Mucosa of gallbladder (tissue), 1 donor: ENCODE measurements at regions not wholly inside any gene's neighbourhood (a gene's known extent, or its start where the extent isn't known, plus 50 kb on each side); places are given as distances from the start of the nearest gene placed in this dataset.

Source experiments
- DNase-seq: peaks from one replicate; pipeline ENCODE4 v3.0.0-alpha.2; 2020; ENCODE audit warnings: low spot score
- donor health status: DM: no; HTN: no; CAD: no.

- no peak for DNase-seq
Measured at GRCh38 chr6:134456226-134456625, 138.3 kb upstream of the SGK1 start.

DNA sequence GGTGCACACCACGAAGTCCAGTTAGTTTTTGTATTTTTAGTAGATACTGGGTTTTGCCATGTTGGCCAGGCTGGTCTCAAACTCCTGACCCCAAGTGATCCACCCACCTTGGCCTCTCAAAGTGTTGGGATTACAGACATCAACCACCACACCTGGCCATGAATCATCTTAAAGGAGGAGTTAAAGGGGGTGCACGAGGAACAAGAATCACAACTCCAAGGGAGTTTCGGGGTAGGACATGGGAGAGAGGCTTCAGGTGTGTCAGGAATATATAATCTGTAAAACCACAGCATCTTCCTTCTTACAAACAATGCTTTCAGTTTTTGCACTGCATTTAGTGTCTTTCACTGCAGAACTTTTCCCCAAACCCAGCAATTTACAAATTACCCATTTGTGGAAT lies 137.4 kb upstream of the SGK1 start:
- DNase-seq: no peak

DNA sequence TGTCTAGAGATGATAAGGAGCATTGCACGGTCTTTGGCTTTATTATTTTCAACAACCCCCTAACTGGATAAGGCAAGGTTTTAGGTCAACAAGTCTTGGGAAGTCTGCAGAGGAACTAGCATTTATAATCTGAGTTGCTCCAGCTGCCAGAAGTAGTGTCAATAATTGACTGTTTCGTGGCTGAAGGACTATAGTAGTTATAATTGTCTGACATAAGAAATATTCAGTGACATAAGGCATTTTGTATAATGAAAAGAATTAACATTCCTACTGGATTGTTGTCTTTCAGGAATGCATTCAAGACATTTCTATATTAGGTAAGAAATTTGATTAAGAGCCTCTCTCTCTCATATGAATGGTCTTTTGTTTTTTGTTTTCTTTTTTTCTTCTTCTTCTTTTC lies 136.9 kb upstream of the SGK1 start:
- DNase-seq: no peak

- DNase-seq: peak; percentile 72
Measured at GRCh38 chr6:134453792-134454510, 136.0 kb upstream of the SGK1 start.

DNA sequence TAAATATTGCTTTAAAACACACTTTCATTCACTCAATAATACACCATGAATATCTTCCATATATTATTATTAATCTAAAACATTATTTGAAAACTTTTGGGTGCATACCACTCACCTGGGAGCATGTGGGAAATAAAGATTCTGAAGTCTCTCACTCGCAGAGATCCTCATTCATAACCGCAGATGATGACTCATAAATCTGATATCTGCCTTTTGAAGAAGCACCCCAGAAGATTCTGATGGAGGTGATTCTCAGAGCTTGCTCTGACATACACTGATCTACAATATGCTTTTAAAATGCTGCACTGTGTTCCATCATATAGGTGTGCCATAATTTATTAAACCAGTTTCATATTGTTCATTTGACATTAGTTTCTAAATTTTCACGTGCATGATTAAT lies 135.0 kb upstream of the SGK1 start:
- DNase-seq: no peak

DNA sequence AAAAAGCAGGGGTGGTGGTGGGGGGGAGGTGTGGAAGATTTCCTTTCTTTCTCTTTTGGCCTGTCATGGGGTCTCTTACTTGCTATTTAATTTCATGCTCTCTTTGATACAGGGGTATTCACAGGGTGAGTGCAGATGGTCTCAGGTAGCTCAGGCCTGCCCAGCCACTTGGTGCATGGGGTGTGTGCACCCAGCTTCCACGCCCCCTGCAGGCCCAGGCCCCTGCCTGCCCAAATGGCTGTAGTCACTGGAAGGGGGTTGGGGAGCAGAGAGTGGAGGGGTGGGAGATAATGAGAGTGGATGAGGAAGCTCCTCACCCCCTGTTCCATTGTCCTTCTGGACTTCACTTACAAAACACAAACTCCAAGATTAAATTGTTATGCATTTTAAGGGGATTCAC lies 133.6 kb upstream of the SGK1 start:
- no peak for DNase-seq

DNA sequence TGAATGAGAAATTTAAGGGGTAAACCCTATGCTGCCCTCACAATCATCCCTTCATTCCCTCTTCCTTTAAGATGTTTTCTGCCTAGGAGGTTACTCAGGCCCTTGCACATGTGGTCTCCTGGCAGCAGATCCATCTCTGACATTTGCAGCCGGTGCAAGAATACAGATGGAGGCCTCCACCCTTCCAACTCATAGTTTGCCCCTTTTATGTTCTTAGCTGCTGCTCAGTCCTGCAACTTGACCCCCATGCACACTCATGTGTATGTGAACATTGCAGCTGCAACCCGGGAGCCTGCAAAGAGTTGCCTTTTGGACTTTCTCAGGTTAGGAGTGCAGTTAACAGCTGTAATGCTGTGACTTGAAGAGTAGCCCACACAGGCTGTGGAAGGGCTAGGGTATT lies 131.9 kb upstream of the SGK1 start:
- DNase-seq: no peak

DNA sequence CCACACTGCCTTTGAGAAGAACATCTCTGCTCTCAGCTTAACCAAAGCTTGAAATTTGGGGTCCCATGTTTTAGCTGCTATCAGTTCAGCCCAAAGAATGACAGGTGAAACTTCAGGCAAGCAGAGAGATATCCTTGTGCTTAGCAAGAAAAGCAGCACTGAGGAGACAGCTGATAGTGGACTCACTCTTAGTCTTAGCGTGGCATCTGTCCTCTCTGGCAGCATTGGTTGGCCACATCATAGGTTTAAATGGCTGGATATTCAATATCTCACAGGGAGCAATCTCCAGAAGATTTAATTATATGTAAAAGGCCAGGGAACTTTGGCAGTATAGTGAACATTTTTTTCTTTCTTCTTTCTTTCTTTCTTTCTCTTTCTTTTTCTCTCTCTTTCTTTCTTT lies 131.1 kb upstream of the SGK1 start:
- no peak for DNase-seq

DNA sequence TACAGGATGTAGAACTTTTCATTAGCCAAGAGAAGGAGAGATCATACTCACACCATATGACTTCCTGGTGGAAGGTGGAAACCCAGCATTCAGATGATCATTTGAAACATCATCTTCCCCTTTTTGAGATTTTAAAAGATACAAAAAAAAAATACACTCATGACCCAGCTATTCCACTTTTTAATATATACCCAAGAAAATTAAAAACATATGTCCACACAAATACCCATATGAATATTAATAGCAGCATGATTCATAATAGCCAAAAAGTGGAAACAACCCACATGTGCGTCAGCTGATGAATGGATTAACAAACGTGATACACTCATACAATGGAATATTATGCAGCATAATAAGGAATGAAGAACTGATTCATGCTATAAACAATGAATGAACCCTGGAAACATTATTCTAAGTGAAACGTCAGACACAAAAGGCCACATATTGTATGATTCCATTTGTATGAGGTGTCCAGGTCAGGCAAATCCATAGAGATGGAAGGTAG lies 130.0 kb upstream of the SGK1 start:
- no peak for DNase-seq

DNA sequence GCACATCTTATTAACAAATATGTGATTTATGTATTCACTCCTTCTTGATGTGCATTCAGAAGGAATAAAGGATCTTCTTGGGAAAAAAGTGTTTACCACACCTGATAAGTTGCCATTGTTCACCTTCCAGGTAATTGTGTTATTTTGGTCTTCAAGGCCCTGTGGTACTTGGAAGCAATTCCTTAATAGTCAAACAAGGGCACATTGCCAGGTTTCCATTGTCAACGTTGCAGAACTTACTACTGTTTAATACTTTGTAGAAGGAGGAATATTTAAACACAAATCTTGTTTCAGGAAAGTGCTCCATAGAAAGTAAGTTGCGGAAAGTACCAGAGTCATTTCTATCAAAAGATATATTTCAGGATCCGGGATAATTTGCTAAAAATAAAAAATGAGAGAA lies 129.5 kb upstream of the SGK1 start:
- DNase-seq: peak; percentile 48

- DNase-seq: no peak
Measured at GRCh38 chr6:134446896-134447295, 129.0 kb upstream of the SGK1 start.

DNA sequence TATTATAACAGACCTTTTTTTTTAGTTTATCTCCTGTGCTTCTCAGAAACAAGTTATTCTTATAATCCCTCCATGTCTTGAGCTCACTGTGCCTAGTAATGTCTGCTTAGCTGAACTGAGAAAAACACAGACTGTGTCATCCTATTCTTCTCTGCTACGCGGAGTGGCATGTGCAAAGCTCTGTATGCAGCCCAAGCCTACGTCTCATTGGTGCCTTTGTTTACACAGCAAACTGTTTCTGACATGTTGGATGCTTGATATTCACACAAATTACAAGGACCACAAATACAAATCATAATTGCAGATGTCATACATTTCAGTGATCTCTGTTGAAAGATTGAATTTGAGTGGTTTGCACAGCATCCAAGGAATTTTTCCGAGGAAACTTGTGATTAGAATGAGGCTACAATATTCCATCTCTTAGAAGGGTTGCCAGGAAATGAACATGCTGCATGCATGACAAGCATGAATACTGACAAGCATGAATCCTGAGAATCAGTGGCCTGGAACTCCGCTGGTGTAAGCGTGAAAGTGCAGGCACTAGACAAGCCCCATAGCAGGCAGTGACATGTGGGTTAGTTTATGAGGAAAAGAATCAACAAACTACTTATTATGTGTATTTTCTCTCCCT lies 128.4 kb upstream of the SGK1 start:
- no peak for DNase-seq

DNA sequence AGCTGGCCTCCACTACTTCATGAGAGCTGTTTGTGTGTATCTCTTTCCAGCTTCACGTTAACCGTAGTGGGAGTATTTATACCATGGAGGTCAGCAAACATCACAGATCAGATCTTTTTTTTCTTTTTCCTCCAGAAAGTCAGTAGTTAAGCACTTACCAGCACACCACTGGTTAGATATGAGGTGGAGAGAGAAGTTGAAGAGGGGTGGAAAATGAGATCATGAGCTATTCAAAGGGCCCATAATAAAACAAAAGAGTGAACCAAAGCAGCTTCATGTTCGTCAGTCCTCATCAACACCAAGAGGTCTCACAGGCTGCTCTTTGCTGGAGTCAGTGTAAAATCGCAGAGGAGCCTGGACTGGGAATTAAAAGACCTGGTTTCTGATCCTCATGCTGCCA lies 125.1 kb upstream of the SGK1 start:
- no peak for DNase-seq

DNA sequence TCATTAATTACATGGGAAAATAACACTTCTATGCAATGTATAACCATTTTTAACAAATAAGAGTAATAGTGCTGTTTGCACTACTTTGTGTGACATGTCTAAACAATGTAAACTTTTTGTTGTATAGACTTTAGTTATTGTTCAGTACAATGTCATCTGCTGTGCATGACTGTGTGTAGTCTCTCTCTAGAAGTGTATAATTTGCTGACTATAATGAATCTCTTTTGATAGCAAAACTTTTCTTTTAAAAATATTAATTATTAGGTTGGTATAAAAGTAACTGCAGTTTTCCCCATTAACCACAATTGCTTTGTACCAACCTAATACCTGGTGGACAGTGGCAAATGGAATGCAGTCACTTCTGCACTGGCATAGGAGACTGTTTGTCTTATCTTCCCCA lies 124.2 kb upstream of the SGK1 start:
- no peak for DNase-seq

GRCh38 chr6:134438837-134439236 lies 120.9 kb upstream of the SGK1 start:
- no peak for DNase-seq

- DNase-seq: no peak
Measured at GRCh38 chr6:134437376-134437775, 119.5 kb upstream of the SGK1 start.

DNA sequence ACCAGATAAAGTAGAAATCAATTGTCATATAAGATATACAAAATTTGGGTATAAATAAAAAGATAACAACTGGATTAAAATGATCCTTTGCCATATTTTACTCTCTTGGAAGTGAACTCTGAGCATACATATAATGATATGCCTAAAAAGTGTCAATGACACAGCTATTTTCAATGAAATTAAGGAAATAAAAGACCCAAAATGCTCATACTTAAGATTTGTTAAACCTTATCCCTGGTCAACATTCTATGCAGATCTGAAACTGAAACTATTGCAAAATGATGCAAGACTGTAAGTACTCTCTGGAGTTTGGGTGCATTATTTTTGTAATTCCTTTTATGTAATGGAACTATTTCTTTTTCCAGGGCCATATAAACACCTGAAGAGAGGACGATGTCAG lies 119.0 kb upstream of the SGK1 start:
- DNase-seq: no peak

- DNase-seq: no peak
Measured at GRCh38 chr6:134436281-134436815, 118.4 kb upstream of the SGK1 start.

DNA sequence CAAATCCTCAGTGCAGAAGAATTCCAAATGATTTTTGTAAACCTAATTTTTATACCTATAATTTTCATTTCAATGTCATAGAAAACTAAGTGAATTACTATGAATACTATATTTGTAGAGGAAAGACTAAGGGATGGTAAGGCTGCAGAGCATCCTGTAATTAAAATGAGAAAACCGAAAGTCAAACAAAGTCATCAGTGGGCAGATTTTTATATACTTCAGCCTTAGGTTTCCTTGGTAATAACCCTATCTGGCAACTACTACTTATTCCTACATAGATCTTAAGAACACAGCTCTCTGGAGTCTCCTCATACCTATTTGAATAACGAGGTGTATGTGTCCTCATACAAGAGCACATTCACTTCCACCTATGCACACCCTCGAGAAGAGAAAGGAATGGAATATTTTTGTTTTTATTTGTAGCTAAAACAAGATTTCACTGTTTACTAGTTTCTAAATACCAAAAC lies 117.9 kb upstream of the SGK1 start:
- DNase-seq: no peak

DNA sequence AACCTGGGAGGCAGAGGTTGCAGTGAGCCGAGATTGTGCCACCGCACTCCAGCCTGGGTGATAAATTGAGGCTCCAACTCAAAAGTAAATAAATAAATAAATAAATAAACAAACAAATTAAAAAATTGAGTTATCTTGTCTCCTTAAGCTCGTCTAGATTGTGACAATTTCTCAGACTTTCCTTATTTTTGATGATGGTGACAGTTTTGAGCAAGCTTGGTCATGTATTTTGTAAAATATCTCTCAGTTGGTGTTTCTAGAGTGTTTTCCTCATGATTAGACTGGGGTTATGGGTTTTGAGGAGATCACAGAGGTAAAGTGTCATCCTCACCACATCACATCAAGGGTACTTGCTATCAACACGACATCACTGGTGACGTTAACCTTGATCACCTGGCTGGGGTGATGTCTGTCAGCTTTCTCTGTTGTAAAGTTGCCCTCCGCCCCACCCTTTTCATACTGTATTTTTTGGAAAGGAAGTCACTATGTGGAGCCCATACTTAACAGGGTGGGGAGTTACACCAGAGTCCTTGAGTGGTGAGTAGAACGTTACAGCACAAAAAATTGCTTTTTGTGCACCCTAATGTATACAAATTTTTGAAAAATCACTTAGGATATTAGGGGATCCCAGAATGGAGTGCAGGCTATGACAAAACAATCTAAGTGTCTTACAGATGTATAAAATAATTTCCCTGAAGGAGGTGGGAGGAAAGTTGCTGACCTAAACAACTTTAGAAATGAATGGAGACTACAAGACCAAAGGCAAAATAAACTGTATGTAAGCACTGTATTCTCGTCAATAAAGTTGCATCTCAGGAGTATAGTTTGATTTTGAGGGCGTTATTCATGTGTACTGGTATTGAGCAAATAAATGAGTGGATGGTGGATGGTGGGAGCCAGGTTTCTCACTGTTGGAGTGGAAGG lies 116.4 kb upstream of the SGK1 start:
- DNase-seq: no peak

- DNase-seq: no peak
Measured at GRCh38 chr6:134432036-134432435, 114.1 kb upstream of the SGK1 start.

- DNase-seq: no peak
Measured at GRCh38 chr6:134431421-134431859, 113.5 kb upstream of the SGK1 start.
